GM12875 (cell line): ENCODE measurements at regions not wholly inside any gene's neighbourhood (a gene's known extent, or its start where the extent isn't known, plus 50 kb on each side); places are given as distances from the start of the nearest gene placed in this dataset.

Source experiments
- H3K4me3 ChIP-seq: one replicate; pipeline ENCODE4 v1.5.1; 2011; ENCODE audit warnings: low read depth, low read length, control low read depth
- CTCF ChIP-seq: IDR thresholded peaks from 2 replicates; pipeline ENCODE4 v1.5.1; 2011; ENCODE audit warnings: low read depth, mild to moderate bottlenecking, control low read depth, inconsistent platforms, low read length, moderate library complexity, borderline replicate concordance; ENCODE audit not compliant: insufficient read depth

DNA sequence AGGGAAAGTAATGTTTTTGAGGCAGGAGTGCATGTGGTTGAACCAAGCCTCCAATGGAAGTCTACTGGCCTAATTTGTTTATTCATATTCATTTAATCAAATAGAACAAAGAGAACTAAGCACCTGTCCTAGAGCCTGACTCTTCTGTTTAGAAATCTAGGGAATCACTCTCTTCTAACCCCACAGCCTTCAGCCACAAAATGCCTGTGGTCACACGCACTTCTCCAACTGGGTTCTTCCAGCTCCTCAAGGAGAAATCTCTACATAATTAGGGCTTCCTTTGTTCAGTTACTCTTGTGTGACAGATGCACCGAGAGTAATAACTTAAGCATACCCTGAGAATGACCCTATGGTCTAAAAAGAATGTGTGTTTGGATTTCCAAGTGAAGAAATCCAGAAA, 133.7 kb upstream of the NAMPT start:
- H3K4me3 ChIP-seq = no peak overlapping the region
- TF ChIP-seq CTCF = no peak

DNA sequence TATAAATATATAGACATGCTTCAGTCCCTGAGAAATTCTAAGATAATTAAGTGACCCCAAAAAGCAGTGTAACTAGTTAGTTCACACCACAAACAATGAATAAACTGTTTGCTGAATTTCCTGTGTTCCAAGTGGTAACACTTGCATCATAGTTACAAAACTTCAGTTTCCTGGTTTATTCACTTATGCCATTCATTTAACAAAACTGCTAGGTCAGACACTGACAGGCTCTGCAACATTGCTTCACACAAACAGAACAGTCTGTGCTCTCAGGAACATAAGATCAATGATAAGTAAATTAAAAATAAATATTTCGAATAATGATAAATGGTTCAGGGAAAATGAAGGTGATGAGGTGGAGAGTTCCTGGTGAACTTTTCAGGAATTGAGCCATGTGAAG, 133.3 kb upstream of the NAMPT start:
- no peak overlapping the region for H3K4me3 ChIP-seq
- no peak for TF ChIP-seq CTCF

DNA sequence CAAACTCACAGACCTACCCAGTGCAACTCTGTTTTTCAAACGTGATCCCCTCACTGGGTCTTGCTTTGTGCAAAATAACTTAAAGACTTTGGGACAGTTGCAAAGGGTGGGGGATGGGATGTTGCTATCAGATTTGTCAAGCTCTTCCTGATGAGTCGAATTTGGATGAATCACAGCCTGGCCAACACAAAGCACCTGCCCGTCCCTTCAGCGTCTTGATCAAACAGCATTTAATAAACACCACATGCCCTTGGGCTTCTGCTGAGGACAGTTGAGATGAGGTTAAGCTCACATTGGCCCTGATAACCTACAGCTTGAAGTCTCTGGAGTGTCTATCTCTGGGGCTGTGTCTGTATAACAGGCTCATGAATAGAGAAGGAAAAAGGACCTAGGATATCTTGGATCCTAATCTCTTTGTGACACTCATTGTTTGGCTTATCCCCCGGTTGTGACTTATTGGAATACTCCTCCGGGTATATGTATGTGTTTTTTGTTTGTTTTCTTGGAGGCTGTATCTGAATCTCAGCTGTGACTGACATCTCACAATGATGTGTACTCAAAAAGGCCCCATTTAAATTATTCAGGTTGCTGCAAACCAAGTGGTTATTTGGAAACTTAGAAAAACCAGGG, 132.6 kb upstream of the NAMPT start:
- no peak for TF ChIP-seq CTCF
- no peak overlapping the region for H3K4me3 ChIP-seq

DNA sequence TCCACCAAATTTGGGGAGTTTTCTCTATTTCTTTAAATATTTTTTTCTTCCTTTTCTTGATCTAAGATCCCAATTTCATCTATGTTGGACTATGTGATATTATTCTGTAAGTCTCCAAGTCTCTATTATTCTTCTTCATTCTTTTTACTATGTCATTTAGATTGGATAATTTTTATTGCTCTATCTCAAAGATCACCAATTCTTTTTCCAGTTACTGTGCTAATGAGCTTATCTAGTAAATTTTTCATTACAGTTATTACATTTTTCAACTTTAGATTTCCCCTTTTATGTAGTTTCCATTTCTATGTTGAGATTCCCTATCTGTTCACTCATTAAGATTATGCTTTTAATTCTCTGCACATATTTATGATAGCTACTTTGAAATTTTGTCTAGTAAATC, 131.6 kb upstream of the NAMPT start:
- H3K4me3 ChIP-seq = no peak overlapping the region
- no peak for TF ChIP-seq CTCF

GRCh38 chr7:106415433-106415832, 130.7 kb upstream of the NAMPT start:
- no peak overlapping the region for H3K4me3 ChIP-seq
- no peak for TF ChIP-seq CTCF

GRCh38 chr7:106413446-106413845, 128.7 kb upstream of the NAMPT start:
- no peak for TF ChIP-seq CTCF
- no peak overlapping the region for H3K4me3 ChIP-seq

DNA sequence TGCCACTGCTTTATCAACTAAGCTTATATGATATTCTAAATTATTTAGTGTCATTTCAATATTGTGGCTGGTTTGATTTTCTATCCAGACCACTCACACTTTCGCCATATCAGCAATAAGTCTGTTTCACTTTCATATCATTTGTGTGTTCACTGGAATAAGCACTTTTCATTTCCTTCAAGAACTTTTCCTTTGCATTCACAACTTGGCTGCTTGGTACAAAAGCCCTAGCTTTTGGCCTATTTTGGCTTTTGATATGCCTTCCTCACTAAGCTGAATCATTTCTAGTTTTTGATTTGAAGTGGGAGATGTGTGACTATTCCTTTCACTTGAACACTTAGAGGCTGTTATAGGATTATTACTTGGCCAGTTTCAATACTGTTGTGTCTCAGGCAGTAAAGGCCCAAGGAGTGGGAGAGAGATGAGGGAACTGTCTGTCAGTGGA, 120.9 kb upstream of the NAMPT start:
- H3K4me3 ChIP-seq = no peak overlapping the region
- no peak for TF ChIP-seq CTCF
